OCI-LY1 (cell line): ENCODE measurements at regions not wholly inside any gene's neighbourhood (a gene's known extent, or its start where the extent isn't known, plus 50 kb on each side); places are given as distances from the start of the nearest gene placed in this dataset.

Source experiments
- H2AFZ ChIP-seq: fragments of 200-600 bp; sonication (generic), shearing (Covaris generic); 2 replicates; pipeline ENCODE4 v1.6.0; 2014; ENCODE audit warnings: antibody characterized with exemption, mild to moderate bottlenecking, low read length
- H3F3A ChIP-seq: fragments of 200-600 bp; sonication (generic), shearing (Covaris generic); 2 replicates; pipeline ENCODE4 v1.6.0; 2014; ENCODE audit warnings: mild to moderate bottlenecking, antibody characterized with exemption, low read length, moderate library complexity; ENCODE audit not compliant: insufficient read depth
- H3K27ac ChIP-seq: fragments of 200-600 bp; sonication (generic); 2 replicates; pipeline ENCODE4 v1.5.1; 2014; ENCODE audit warnings: low read length, mixed run types, mild to moderate bottlenecking, low read depth; ENCODE audit not compliant: poor library complexity, severe bottlenecking
- H3K27me3 ChIP-seq: fragments of 200-600 bp; sonication (generic); 2 replicates; pipeline ENCODE4 v1.6.0; 2014; ENCODE audit warnings: antibody characterized with exemption, mild to moderate bottlenecking, low read length, moderate library complexity; ENCODE audit not compliant: insufficient read depth
- H3K36me3 ChIP-seq: fragments of 200-600 bp; sonication (generic); 2 replicates; pipeline ENCODE4 v1.6.1; 2014; ENCODE audit warnings: mild to moderate bottlenecking, antibody characterized with exemption, low read length, moderate library complexity, mixed read lengths; ENCODE audit not compliant: insufficient read depth
- H3K4me1 ChIP-seq: fragments of 200-600 bp; sonication (generic); 2 replicates; pipeline ENCODE4 v1.5.1; 2014; ENCODE audit warnings: mild to moderate bottlenecking, low read length, moderate library complexity; ENCODE audit not compliant: insufficient read depth, severe bottlenecking
- H3K4me2 ChIP-seq: fragments of 200-600 bp; sonication (generic), shearing (Covaris generic); 2 replicates; pipeline ENCODE4 v1.6.1; 2014; ENCODE audit warnings: low read length
- H3K4me3 ChIP-seq: fragments of 200-600 bp; sonication (generic); 2 replicates; pipeline ENCODE4 v1.5.1; 2014; ENCODE audit warnings: low read length, low read depth, mild to moderate bottlenecking, mixed read lengths; ENCODE audit not compliant: poor library complexity, severe bottlenecking
- H3K79me2 ChIP-seq: fragments of 200-600 bp; shearing (Covaris generic); 2 replicates; pipeline ENCODE4 v1.6.1; 2016; ENCODE audit warnings: mixed run types, low read length, mixed read lengths; ENCODE audit not compliant: insufficient read depth
- H3K9ac ChIP-seq: fragments of 200-600 bp; sonication (generic), shearing (Covaris generic); 2 replicates; pipeline ENCODE4 v1.6.1; 2014; ENCODE audit warnings: mild to moderate bottlenecking, low read length, mixed read lengths
- H3K9me2 ChIP-seq: fragments of 200-600 bp; sonication (generic), shearing (Covaris generic); 2 replicates; pipeline ENCODE4 v1.6.1; 2014; ENCODE audit warnings: low read depth, mild to moderate bottlenecking, low read length, mixed read lengths
- H3K9me3 ChIP-seq: fragments of 200-600 bp; shearing (Covaris generic); 2 replicates; pipeline ENCODE4 v1.6.1; 2014; ENCODE audit warnings: low read length, mixed read lengths
- H4K20me1 ChIP-seq: fragments of 200-600 bp; sonication (generic), shearing (Covaris generic); 2 replicates; pipeline ENCODE4 v1.6.0; 2016; ENCODE audit warnings: mild to moderate bottlenecking, low read length; ENCODE audit not compliant: insufficient read depth
- CTCF ChIP-seq: fragments of 200-600 bp; sonication (generic), shearing (Covaris generic); IDR thresholded peaks from 2 replicates; pipeline ENCODE4 v1.5.1; 2017; ENCODE audit warnings: mild to moderate bottlenecking, antibody characterized with exemption, low read length, moderate library complexity, mixed read lengths
- EZH2 ChIP-seq: fragments of 200-600 bp; sonication (generic), shearing (Covaris generic); IDR thresholded peaks from 2 replicates; pipeline ENCODE4 v1.8.0; 2017; ENCODE audit warnings: borderline replicate concordance, mixed run types, mild to moderate bottlenecking, antibody characterized with exemption, low read length, moderate library complexity, mixed read lengths

- no peaks in the 10 kb centered on the region for H3F3A ChIP-seq
- no peaks in the 10 kb centered on the region for H3K4me1 ChIP-seq
- no peaks in the 10 kb centered on the region for H3K27me3 ChIP-seq
- no peak overlapping the region for H3K27ac ChIP-seq
- no peaks in the 10 kb centered on the region for H3K79me2 ChIP-seq
- H3K36me3 ChIP-seq = no peaks in the 10 kb centered on the region
- H3K9me2 ChIP-seq = no peaks in the 10 kb centered on the region
- H4K20me1 ChIP-seq = no peaks in the 10 kb centered on the region
- no peak overlapping the region for H2AFZ ChIP-seq
- H3K9me3 ChIP-seq = no peaks in the 10 kb centered on the region
- H3K4me2 ChIP-seq = no peak overlapping the region
- no peak overlapping the region for H3K4me3 ChIP-seq
- no peak for TF ChIP-seq CTCF
- no peak for TF ChIP-seq EZH2
- H3K9ac ChIP-seq = no peak overlapping the region
Observed at GRCh38 chr16:54508351-54508750, 221.8 kb upstream of the IRX3 start.

GRCh38 chr16:54506741-54507500, 220.3 kb upstream of the IRX3 start:
- H3K4me1 ChIP-seq = no peaks in the 10 kb centered on the region
- no peaks in the 10 kb centered on the region for H3F3A ChIP-seq
- H3K9me2 ChIP-seq = no peaks in the 10 kb centered on the region
- H2AFZ ChIP-seq = no peak overlapping the region
- no peaks in the 10 kb centered on the region for H3K9me3 ChIP-seq
- no peaks in the 10 kb centered on the region for H3K36me3 ChIP-seq
- no peaks in the 10 kb centered on the region for H3K79me2 ChIP-seq
- no peak overlapping the region for H3K4me2 ChIP-seq
- H3K27me3 ChIP-seq = no peaks in the 10 kb centered on the region
- H3K4me3 ChIP-seq = no peak overlapping the region
- TF ChIP-seq CTCF (no peak), EZH2 (no peak)
- H4K20me1 ChIP-seq = no peaks in the 10 kb centered on the region
- H3K27ac ChIP-seq = no peak overlapping the region
- no peak overlapping the region for H3K9ac ChIP-seq

- H3K4me2 ChIP-seq = no peak overlapping the region
Observed at GRCh38 chr16:54506214-54506580, 219.6 kb upstream of the IRX3 start.

More at GRCh38 chr16:54506214-54506580, 219.6 kb upstream of the IRX3 start:
- H3F3A ChIP-seq = no peaks in the 10 kb centered on the region
- H2AFZ ChIP-seq = no peak overlapping the region
- no peaks in the 10 kb centered on the region for H3K4me1 ChIP-seq
- H3K9me2 ChIP-seq = no peaks in the 10 kb centered on the region
- no peak overlapping the region for H3K27ac ChIP-seq
- no peaks in the 10 kb centered on the region for H3K27me3 ChIP-seq
- H3K9ac ChIP-seq = no peak overlapping the region
- H3K79me2 ChIP-seq = no peaks in the 10 kb centered on the region
- no peaks in the 10 kb centered on the region for H4K20me1 ChIP-seq
- no peak for TF ChIP-seq EZH2
- no peak for TF ChIP-seq CTCF
- no peaks in the 10 kb centered on the region for H3K36me3 ChIP-seq
- no peaks in the 10 kb centered on the region for H3K9me3 ChIP-seq
- no peak overlapping the region for H3K4me3 ChIP-seq
